ENCODE measurements at regions not wholly inside any gene's neighbourhood (a gene's known extent, or its start where the extent isn't known, plus 50 kb on each side); places are given as distances from the start of the nearest gene placed in this dataset.

DNA sequence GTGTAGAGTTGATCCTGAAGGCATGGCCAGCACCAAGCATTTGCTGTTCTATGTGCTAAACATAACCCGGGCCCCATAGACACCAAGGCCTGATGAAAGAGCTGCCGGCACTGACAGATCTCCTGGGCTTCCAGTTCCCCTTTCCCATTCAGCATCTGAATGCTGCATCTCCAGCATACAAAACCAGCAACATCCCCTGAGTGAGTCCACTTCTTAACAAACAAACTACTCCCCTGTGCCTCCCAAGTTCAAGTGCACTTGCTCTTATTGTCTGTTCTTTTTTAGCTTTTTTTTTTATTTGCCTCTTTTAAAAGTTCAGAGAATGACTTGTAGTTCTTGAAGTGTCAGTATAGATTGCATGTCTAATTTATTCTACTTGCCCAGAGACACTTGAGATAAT, 156.0 kb downstream of the EDEM1 start:
- no peak overlapping the region for H3K4me3 Mint-ChIP-seq (ENCODE audit: unreplicated experiment)
- TF ChIP-seq, protein P1, sequence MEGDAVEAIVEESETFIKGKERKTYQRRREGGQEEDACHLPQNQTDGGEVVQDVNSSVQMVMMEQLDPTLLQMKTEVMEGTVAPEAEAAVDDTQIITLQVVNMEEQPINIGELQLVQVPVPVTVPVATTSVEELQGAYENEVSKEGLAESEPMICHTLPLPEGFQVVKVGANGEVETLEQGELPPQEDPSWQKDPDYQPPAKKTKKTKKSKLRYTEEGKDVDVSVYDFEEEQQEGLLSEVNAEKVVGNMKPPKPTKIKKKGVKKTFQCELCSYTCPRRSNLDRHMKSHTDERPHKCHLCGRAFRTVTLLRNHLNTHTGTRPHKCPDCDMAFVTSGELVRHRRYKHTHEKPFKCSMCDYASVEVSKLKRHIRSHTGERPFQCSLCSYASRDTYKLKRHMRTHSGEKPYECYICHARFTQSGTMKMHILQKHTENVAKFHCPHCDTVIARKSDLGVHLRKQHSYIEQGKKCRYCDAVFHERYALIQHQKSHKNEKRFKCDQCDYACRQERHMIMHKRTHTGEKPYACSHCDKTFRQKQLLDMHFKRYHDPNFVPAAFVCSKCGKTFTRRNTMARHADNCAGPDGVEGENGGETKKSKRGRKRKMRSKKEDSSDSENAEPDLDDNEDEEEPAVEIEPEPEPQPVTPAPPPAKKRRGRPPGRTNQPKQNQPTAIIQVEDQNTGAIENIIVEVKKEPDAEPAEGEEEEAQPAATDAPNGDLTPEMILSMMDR (IDR thresholded peaks at IDR 0.05; ENCODE audit: unreplicated experiment) = no peak
- peaks cover 7% of the 10 kb centered on the region for H3K27me3 Mint-ChIP-seq (ENCODE audit: unreplicated experiment)
- no peak overlapping the region for H3K27ac Mint-ChIP-seq (ENCODE audit: unreplicated experiment)
- no peaks in the 10 kb centered on the region for H3K36me3 Mint-ChIP-seq (ENCODE audit: low read depth, unreplicated experiment)
- peaks cover 9% of the 10 kb centered on the region for H3K9me3 Mint-ChIP-seq (ENCODE audit: unreplicated experiment)
- no peak for DNase-seq (ENCODE audit: low spot score)
- H3K4me1 Mint-ChIP-seq (ENCODE audit: unreplicated experiment) = no peaks in the 10 kb centered on the region

DNA sequence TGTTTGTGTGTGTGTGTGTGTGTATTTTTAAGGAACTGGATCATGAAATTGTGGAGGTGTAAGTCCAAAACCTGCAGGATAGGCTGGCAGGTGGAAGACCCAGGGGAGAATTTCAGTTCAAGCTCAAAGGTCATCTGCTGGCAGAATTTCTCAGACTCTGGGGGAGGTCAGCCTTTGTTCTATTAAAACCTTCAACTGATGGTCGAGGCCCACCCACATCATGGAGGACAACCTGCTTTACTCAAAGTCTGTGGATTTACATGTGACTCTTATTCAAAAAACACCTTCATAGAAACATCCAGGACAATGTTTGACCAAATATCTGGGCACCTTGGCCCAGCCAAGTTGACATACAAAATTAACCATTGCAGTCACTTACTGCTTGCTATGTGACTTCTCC, 157.2 kb downstream of the EDEM1 start:
- DNase-seq (ENCODE audit: low spot score) = no peak
- peaks cover 12% of the 10 kb centered on the region for H3K9me3 Mint-ChIP-seq (ENCODE audit: unreplicated experiment)

DNA sequence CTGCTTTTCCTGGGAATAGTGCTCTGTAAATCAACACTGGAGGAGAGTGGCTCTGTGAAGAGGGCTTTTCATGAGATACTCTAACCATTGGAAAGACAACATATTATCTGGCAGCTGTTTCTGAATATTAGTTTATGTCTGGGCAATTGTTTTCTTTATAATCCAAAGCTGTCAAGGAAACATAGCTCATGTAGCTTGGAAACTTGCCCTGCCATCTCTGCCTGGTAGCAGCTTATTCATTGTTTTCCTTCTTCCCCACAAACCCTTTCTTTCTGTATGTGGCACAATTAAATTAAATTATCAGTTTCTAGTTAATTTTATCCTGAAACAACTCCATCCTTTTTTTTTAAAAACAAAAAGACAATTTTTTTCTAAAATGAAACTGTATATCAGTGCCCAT, 160.0 kb downstream of the EDEM1 start:
- peaks cover 3% of the 10 kb centered on the region for H3K27me3 Mint-ChIP-seq (ENCODE audit: unreplicated experiment)
- no peak overlapping the region for H3K27ac Mint-ChIP-seq (ENCODE audit: unreplicated experiment)
- H3K4me3 Mint-ChIP-seq (ENCODE audit: unreplicated experiment) = no peak overlapping the region
- DNase-seq (ENCODE audit: low spot score) = no peak
- TF ChIP-seq, protein P1 (IDR thresholded peaks at IDR 0.05; ENCODE audit: unreplicated experiment) = no peak
- no peaks in the 10 kb centered on the region for H3K4me1 Mint-ChIP-seq (ENCODE audit: unreplicated experiment)
- H3K36me3 Mint-ChIP-seq (ENCODE audit: low read depth, unreplicated experiment) = no peaks in the 10 kb centered on the region
- peaks cover 12% of the 10 kb centered on the region for H3K9me3 Mint-ChIP-seq (ENCODE audit: unreplicated experiment)

More for the DNA sequence above, 157.2 kb downstream of the EDEM1 start:
- Mint-ChIP-seq H3K36me3 (ENCODE audit: low read depth, unreplicated experiment) (no peaks in the 10 kb centered on the region), H3K27ac (ENCODE audit: unreplicated experiment) (no peak overlapping the region), H3K4me1 (ENCODE audit: unreplicated experiment) (no peaks in the 10 kb centered on the region), H3K4me3 (ENCODE audit: unreplicated experiment) (no peak overlapping the region), H3K27me3 (ENCODE audit: unreplicated experiment) (peaks cover 5% of the 10 kb centered on the region)
- TF ChIP-seq, protein P1 (IDR thresholded peaks at IDR 0.05; ENCODE audit: unreplicated experiment) = no peak

DNA sequence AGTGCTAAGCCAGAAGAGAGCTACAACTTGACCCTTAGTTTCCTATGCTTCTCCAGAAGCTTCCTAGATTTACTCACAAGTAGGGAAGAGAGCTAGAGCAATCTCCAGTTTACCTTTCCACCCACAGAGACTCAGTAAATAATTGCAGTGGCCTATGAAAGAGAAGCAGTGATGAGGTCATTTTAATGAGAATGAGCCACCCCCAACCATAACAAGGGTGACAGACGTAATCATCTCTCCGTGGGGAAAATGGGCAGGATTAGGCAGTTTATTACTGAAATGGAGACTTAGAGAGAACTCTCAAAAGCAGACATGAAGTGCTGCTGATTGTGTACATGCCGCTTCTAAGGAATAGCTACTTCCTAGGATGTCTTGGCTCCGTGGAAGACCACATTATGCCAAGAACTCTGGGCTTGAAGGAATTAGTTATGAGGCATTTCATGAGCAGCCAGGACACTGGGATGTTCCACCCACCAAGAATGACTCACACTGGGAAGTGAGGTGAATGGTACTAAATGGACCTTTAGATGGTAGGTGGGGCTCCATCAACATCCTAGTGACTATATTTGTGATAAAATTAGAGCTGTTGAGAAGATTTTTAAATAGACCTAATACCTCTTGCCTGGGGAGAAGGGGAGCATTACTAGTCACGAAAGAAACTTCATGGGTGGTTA, 160.9 kb downstream of the EDEM1 start:
- H3K36me3 Mint-ChIP-seq (ENCODE audit: low read depth, unreplicated experiment) = no peaks in the 10 kb centered on the region
- peaks cover 12% of the 10 kb centered on the region for H3K9me3 Mint-ChIP-seq (ENCODE audit: unreplicated experiment)
- H3K4me3 Mint-ChIP-seq (ENCODE audit: unreplicated experiment) = no peak overlapping the region
- DNase-seq (ENCODE audit: low spot score) = no peak
- TF ChIP-seq, protein P1 (IDR thresholded peaks at IDR 0.05; ENCODE audit: unreplicated experiment) = no peak
- H3K27ac Mint-ChIP-seq (ENCODE audit: unreplicated experiment) = no peak overlapping the region
- H3K27me3 Mint-ChIP-seq (ENCODE audit: unreplicated experiment) = peaks cover 3% of the 10 kb centered on the region
- no peaks in the 10 kb centered on the region for H3K4me1 Mint-ChIP-seq (ENCODE audit: unreplicated experiment)

DNA sequence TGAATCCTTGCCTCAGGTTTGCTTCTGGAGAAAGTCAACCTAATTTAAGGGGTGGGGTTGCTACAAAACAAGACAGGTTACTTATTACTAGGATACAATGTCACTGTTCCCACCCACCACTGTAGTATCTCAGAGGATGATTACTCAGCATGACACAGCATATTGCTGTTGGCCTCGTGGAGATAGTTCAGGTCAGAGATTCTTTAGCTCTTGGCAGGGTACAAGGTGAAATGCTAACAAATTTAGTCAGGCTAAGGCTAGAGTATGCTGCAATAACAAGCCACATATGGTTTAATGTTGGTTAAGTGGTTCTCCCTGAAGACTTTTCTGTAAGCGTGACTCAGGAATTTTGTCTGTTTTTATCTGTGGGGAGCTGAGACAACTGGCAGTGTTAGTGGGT, 161.8 kb downstream of the EDEM1 start:
- Mint-ChIP-seq H3K4me1 (ENCODE audit: unreplicated experiment) (no peaks in the 10 kb centered on the region), H3K36me3 (ENCODE audit: low read depth, unreplicated experiment) (no peaks in the 10 kb centered on the region), H3K9me3 (ENCODE audit: unreplicated experiment) (peaks cover 7% of the 10 kb centered on the region), H3K27ac (ENCODE audit: unreplicated experiment) (no peak overlapping the region), H3K4me3 (ENCODE audit: unreplicated experiment) (no peak overlapping the region), H3K27me3 (ENCODE audit: unreplicated experiment) (peaks cover 3% of the 10 kb centered on the region)
- TF ChIP-seq, protein P1 (IDR thresholded peaks at IDR 0.05; ENCODE audit: unreplicated experiment) = no peak
- DNase-seq (ENCODE audit: low spot score) = no peak
